B cell (primary cell): ENCODE measurements at regions not wholly inside any gene's neighbourhood (a gene's known extent, or its start where the extent isn't known, plus 50 kb on each side); places are given as distances from the start of the nearest gene placed in this dataset.

Experiments used
- ATAC-seq: fragments of 200-7000 bp; cut with Tn5 transposase; one replicate; pipeline ENCODE4 v1.10.0; 2021; ENCODE audit warnings: low read depth, mild to moderate bottlenecking, moderate number of reproducible peaks, moderate library complexity
- CTCF ChIA-PET: fragments of 350-600 bp; sonication (Branson Sonifier 250); formaldehyde crosslinking; loops from one replicate; lab custom pipeline; 2021; ENCODE audit warnings: antibody characterized with exemption, inconsistent platforms; lab: Charles Lee
- POLR2A ChIA-PET: fragments of 350-600 bp; sonication (Branson Sonifier 250); formaldehyde crosslinking; loops from one replicate; lab custom pipeline; 2021; ENCODE audit warnings: antibody characterized with exemption; lab: Charles Lee
- DNase-seq: peaks from one replicate; pipeline ENCODE4 v3.0.0; 2013
- H2AFZ ChIP-seq: 2 replicates; pipeline ENCODE4 v1.6.1; 2012; ENCODE audit warnings: mild to moderate bottlenecking, low read depth, low read length; ENCODE audit not compliant: insufficient read depth, poor library complexity, severe bottlenecking
- H3K27ac ChIP-seq, 2 donors: 1 replicate in 1 of 2; 2 replicates in 1 of 2; pipeline ENCODE4 v1.5.1; 2012 to 2013; ENCODE audit warnings: low read length in 2 of 2, mild to moderate bottlenecking in 2 of 2, moderate library complexity in 1 of 2
- H3K27me3 ChIP-seq, 4 experiments: fragments of 200-600 bp in 1 of 4; sonication (generic) in 1 of 4; replicated peaks in 1 of 4; 1 replicate in 2 of 4; 2 replicates in 2 of 4; pipeline versions ENCODE4 v1.6.1 to v1.7.0; 2013 to 2016; ENCODE audit warnings: low read length in 3 of 4, mild to moderate bottlenecking in 2 of 4, mixed read lengths in 1 of 4, moderate library complexity in 1 of 4; ENCODE audit not compliant: insufficient read depth in 4 of 4, control insufficient read depth in 3 of 4; ENCODE audit errors: control extremely low read depth in 1 of 4
- H3K36me3 ChIP-seq, 2 experiments: replicated peaks in 1 of 2; 1 replicate in 1 of 2; 2 replicates in 1 of 2; pipeline versions ENCODE4 v1.6.1 to v1.7.1; 2013; ENCODE audit warnings: low read length in 1 of 2; ENCODE audit not compliant: insufficient read depth in 2 of 2, control insufficient read depth in 1 of 2; ENCODE audit errors: control extremely low read depth in 1 of 2, extremely low read depth in 1 of 2
- H3K4me1 ChIP-seq, 2 donors: fragments of 200-600 bp in 1 of 2; sonication (generic) in 1 of 2; 1 replicate in 1 of 2; 2 replicates in 1 of 2; pipeline versions ENCODE4 v1.5.1 to v1.6.1; 2013 to 2017; ENCODE audit warnings: low read length in 2 of 2; ENCODE audit not compliant: control insufficient read depth in 2 of 2, insufficient read depth in 2 of 2
- H3K4me2 ChIP-seq: replicated peaks from 2 replicates; pipeline ENCODE3; 2012; ENCODE audit warnings: mild to moderate bottlenecking, low read depth, low read length; ENCODE audit not compliant: poor library complexity, severe bottlenecking
- H3K4me3 ChIP-seq, 5 experiments: fragments of 200-600 bp in 1 of 5; sonication (generic) in 1 of 5; 1 replicate in 3 of 5; 2 replicates in 2 of 5; pipeline versions ENCODE4 v1.5.1 to v1.7.0; 2011 to 2016; ENCODE audit warnings: low read length in 4 of 5, mild to moderate bottlenecking in 4 of 5, low read depth in 2 of 5, control low read depth in 1 of 5, moderate library complexity in 1 of 5; ENCODE audit not compliant: insufficient read depth in 1 of 5; ENCODE audit errors: control extremely low read depth in 1 of 5, extremely low read depth in 1 of 5
- H3K79me2 ChIP-seq: fragments of 200-600 bp; sonication (generic); one replicate; pipeline ENCODE4 v1.6.0; 2016; ENCODE audit warnings: low read length; ENCODE audit not compliant: control insufficient read depth, insufficient read depth
- H3K9ac ChIP-seq: fragments of 200-600 bp; sonication (generic); 2 replicates; pipeline ENCODE4 v1.6.1; 2017; ENCODE audit warnings: mild to moderate bottlenecking, low read length, moderate library complexity
- H3K9me3 ChIP-seq, 3 donors: one replicate each; pipeline versions ENCODE4 v1.6.1 to v1.7.1; 2013; ENCODE audit warnings: low read length in 2 of 3; ENCODE audit not compliant: control insufficient read depth in 2 of 3, insufficient read depth in 1 of 3; ENCODE audit errors: control extremely low read depth in 1 of 3
- H4K20me1 ChIP-seq: 2 replicates; pipeline ENCODE4 v1.6.0; 2012; ENCODE audit warnings: mild to moderate bottlenecking, low read length; ENCODE audit not compliant: insufficient read depth, control insufficient read depth, poor library complexity, severe bottlenecking
- H3K27ac Mint-ChIP-seq: one replicate; pipeline ENCODE4 v1.8.0; 2021; ENCODE audit warnings: mixed read lengths
- H3K27me3 Mint-ChIP-seq: one replicate; pipeline ENCODE4 v1.8.0; 2021; ENCODE audit warnings: mixed read lengths
- H3K4me1 Mint-ChIP-seq: one replicate; pipeline ENCODE4 v1.8.0; 2021; ENCODE audit warnings: mixed read lengths
- H3K4me3 Mint-ChIP-seq: one replicate; pipeline ENCODE4 v1.8.0; 2021; ENCODE audit warnings: mixed read lengths
- H3K9me3 Mint-ChIP-seq: one replicate; pipeline ENCODE4 v1.8.0; 2022; ENCODE audit warnings: mixed read lengths; ENCODE audit not compliant: insufficient read depth
- CTCF ChIP-seq: fragments of 200-600 bp; IDR thresholded peaks from one replicate; pipeline ENCODE4 v1.8.0; 2022; ENCODE audit warnings: antibody characterized with exemption, mild to moderate bottlenecking
- EZH2 ChIP-seq: IDR thresholded peaks from 2 replicates; pipeline ENCODE4 v1.6.1; 2012; ENCODE audit warnings: borderline replicate concordance, low read depth, mild to moderate bottlenecking, moderate library complexity, low read length; ENCODE audit not compliant: insufficient read depth, poor library complexity, severe bottlenecking
- whole genome bisulfite sequencing: methylation state at CpG from one replicate; pipeline ENCODE4 v1.1.5; 2013; ENCODE audit warnings: missing lambda C conversion rate; ENCODE audit not compliant: insufficient coverage; 5-methylcytosine and 5-hydroxymethylcytosine counted together
- intact Hi-C: fragments of 100-400 bp; cut with micrococcal nuclease; formaldehyde crosslinking; loops from one replicate; pipeline ENCODE4 v1.10.0; 2022

- Mint-ChIP-seq H3K27ac (no peak overlapping the region), H3K27me3 (no peaks in the 10 kb centered on the region), H3K4me1 (peaks cover 39% of the 10 kb centered on the region), H3K4me3 (no peak overlapping the region), H3K9me3 (peaks cover under 1% of the 10 kb centered on the region)
- H3K4me2 ChIP-seq = no peak overlapping the region
- POLR2A ChIA-PET = no interaction called here
- CTCF ChIA-PET = no interaction called here
- H3K4me1 ChIP-seq = peaks cover 13 to 19% of the 10 kb centered on the region in 2 donors
- no peak overlapping the region for H2AFZ ChIP-seq
- no peak for ATAC-seq
- no peak for DNase-seq
- peaks cover 98% of the 10 kb centered on the region for H4K20me1 ChIP-seq
- H3K79me2 ChIP-seq = peaks cover 94% of the 10 kb centered on the region
- H3K36me3 ChIP-seq = peaks cover 0 to 4% of the 10 kb centered on the region in 2 experiments
- H3K4me3 ChIP-seq = no peak overlapping the region
- TF ChIP-seq EZH2 (no peak), CTCF (no peak)
- peaks cover 0 to 4% (median 0%) of the 10 kb centered on the region in 3 donors for H3K9me3 ChIP-seq
- intact Hi-C loops = no loop called here
- no peaks in the 10 kb centered on the region for H3K27me3 ChIP-seq
- WGBS = 98% methylated on average over 17 of the region's 17 CpGs
- H3K9ac ChIP-seq = no peak overlapping the region
- no peak overlapping the region for H3K27ac ChIP-seq
These were observed 57.0 kb downstream of the NCOR2 start for GRCh38 chr12:124510301-124510970.

- Mint-ChIP-seq H3K4me3 (no peak overlapping the region), H3K4me1 (peaks cover 38% of the 10 kb centered on the region), H3K27ac (no peak overlapping the region), H3K27me3 (no peaks in the 10 kb centered on the region), H3K9me3 (no peaks in the 10 kb centered on the region)
- H3K27me3 ChIP-seq = no peaks in the 10 kb centered on the region
- peaks cover 0 to 2% (median 0%) of the 10 kb centered on the region in 3 donors for H3K9me3 ChIP-seq
- no peak overlapping the region for H3K9ac ChIP-seq
- H3K27ac ChIP-seq = no peak overlapping the region
- H4K20me1 ChIP-seq = peaks cover 96% of the 10 kb centered on the region
- ATAC-seq = no peak
- peaks cover 0 to 4% of the 10 kb centered on the region in 2 experiments for H3K36me3 ChIP-seq
- intact Hi-C loops = no loop called here
- H2AFZ ChIP-seq = no peak overlapping the region
- peaks cover 13 to 19% of the 10 kb centered on the region in 2 donors for H3K4me1 ChIP-seq
- H3K4me2 ChIP-seq = peak overlapping the region; percentile 5
- no peak for TF ChIP-seq CTCF
- no peak for TF ChIP-seq EZH2
- 75% methylated on average over 13 of the region's 16 CpGs for WGBS
- H3K4me3 ChIP-seq = no peak overlapping the region
- no peak for DNase-seq
- CTCF ChIA-PET = no interaction called here
- peaks cover 94% of the 10 kb centered on the region for H3K79me2 ChIP-seq
- POLR2A ChIA-PET = no interaction called here
These were observed 57.6 kb downstream of the NCOR2 start for GRCh38 chr12:124509676-124510300.
